ENCODE measurements at regions not wholly inside any gene's neighbourhood (a gene's known extent, or its start where the extent isn't known, plus 50 kb on each side); places are given as distances from the start of the nearest gene placed in this dataset.

DNA sequence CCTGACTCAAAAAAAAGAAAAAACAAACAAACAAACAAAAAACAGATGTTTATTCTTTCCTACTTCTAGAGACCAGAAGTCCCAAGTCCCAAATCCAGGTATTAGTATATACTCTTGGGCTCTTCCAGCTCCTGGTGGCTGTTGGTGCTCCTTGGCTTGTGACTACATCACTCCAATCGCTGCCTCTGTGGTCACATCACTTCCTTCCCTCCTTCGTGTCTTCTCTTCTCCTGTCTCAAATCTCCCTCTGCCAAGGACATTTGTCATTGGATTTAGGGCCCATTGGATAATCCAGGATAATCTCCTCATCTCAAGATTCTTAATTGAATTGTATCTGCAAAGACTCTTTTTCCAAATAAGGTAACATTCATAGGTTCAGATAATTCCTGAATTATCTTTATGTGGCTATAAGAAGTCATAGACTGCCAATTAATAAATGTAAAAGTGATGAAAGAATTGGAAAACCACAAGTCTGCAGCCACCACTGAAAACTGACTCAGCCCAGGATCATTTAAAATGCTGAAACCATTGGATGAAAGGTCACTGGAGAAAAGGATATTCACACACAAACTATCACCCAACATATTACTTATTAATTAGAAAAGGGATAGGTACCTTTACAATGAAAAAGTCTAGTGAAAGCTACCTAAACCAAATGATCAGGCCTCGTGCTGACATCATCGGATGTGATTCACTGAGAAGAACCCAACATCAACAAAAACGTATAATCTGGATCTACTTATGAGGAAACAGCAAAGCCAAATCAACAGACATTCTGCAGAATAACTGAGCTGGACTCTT lies 67.1 kb downstream of the ZNF281 start:
- TF ChIP-seq, protein P1, sequence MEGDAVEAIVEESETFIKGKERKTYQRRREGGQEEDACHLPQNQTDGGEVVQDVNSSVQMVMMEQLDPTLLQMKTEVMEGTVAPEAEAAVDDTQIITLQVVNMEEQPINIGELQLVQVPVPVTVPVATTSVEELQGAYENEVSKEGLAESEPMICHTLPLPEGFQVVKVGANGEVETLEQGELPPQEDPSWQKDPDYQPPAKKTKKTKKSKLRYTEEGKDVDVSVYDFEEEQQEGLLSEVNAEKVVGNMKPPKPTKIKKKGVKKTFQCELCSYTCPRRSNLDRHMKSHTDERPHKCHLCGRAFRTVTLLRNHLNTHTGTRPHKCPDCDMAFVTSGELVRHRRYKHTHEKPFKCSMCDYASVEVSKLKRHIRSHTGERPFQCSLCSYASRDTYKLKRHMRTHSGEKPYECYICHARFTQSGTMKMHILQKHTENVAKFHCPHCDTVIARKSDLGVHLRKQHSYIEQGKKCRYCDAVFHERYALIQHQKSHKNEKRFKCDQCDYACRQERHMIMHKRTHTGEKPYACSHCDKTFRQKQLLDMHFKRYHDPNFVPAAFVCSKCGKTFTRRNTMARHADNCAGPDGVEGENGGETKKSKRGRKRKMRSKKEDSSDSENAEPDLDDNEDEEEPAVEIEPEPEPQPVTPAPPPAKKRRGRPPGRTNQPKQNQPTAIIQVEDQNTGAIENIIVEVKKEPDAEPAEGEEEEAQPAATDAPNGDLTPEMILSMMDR (IDR thresholded peaks at IDR 0.05), result no peak
- TF ChIP-seq POLR2A (IDR thresholded peaks at IDR 0.05), result no peak
- TF ChIP-seq EP300 (IDR thresholded peaks at IDR 0.05), result no peak
- TF ChIP-seq POLR2AphosphoS5 (IDR thresholded peaks at IDR 0.05), result no peak
